Colonic mucosa (tissue), 4 donors: ENCODE measurements at regions not wholly inside any gene's neighbourhood (a gene's known extent, or its start where the extent isn't known, plus 50 kb on each side); places are given as distances from the start of the nearest gene placed in this dataset.

Experiments used
- DNase-seq: peaks from one replicate; pipeline ENCODE4 v3.0.0-alpha.2; 2020
- H3K27ac ChIP-seq: fragments of 200-600 bp; one replicate; pipeline ENCODE4 v1.8.0; 2021
- H3K27me3 ChIP-seq: fragments of 200-600 bp; one replicate; pipeline ENCODE4 v1.8.0; 2021
- H3K36me3 ChIP-seq: fragments of 200-600 bp; one replicate; pipeline ENCODE4 v1.8.0; 2021
- H3K4me1 ChIP-seq: fragments of 200-600 bp; one replicate; pipeline ENCODE4 v1.8.0; 2021; ENCODE audit warnings: mild to moderate bottlenecking
- H3K4me3 ChIP-seq: fragments of 200-600 bp; one replicate; pipeline ENCODE4 v1.8.0; 2021
- H3K9ac ChIP-seq, 2 donors: one replicate each; pipeline ENCODE4 v1.7.0; 2013; ENCODE audit warnings: control low read depth in 2 of 2, low read depth in 2 of 2, low read length in 2 of 2
- H3K9me3 ChIP-seq: fragments of 200-600 bp; one replicate; pipeline ENCODE4 v1.8.0; 2021
- CTCF ChIP-seq: fragments of 200-600 bp; IDR thresholded peaks from one replicate; pipeline ENCODE4 v1.8.0; 2022; ENCODE audit warnings: antibody characterized with exemption, mild to moderate bottlenecking
- intact Hi-C: fragments of 100-400 bp; cut with DNase I; formaldehyde crosslinking; loops from one replicate; pipeline ENCODE4 v1.14.1; 2022
- donor health status: healthy.
- donor health status: DM: no; HTN: no; CAD: no.
- donor health status: DM: no; HTN: no; CAD: no.

GRCh38 chr1:169022648-169023047 lies 83.8 kb upstream of the ATP1B1 start:
- Histone ChIP-seq H3K27ac (no peak overlapping the region), H3K27me3 (no peaks in the 10 kb centered on the region), H3K9me3 (no peaks in the 10 kb centered on the region), H3K4me1 (no peaks in the 10 kb centered on the region), H3K4me3 (no peak overlapping the region), H3K9ac (no peak overlapping the region), H3K36me3 (no peaks in the 10 kb centered on the region)
- TF ChIP-seq CTCF = no peak
- no peak for DNase-seq
- intact Hi-C loops = no loop called here

GRCh38 chr1:169024255-169024654 lies 82.2 kb upstream of the ATP1B1 start:
- intact Hi-C loops = no loop called here
- no peaks in the 10 kb centered on the region for H3K4me1 ChIP-seq
- H3K27me3 ChIP-seq = no peaks in the 10 kb centered on the region
- TF ChIP-seq CTCF = no peak
- no peaks in the 10 kb centered on the region for H3K9me3 ChIP-seq
- DNase-seq = no peak
- no peaks in the 10 kb centered on the region for H3K36me3 ChIP-seq
- no peak overlapping the region for H3K4me3 ChIP-seq
- no peak overlapping the region for H3K9ac ChIP-seq
- no peak overlapping the region for H3K27ac ChIP-seq

GRCh38 chr1:169024800-169025271 lies 81.7 kb upstream of the ATP1B1 start:
- Histone ChIP-seq H3K9me3 (no peaks in the 10 kb centered on the region), H3K27ac (no peak overlapping the region), H3K36me3 (no peaks in the 10 kb centered on the region), H3K4me1 (no peaks in the 10 kb centered on the region), H3K4me3 (no peak overlapping the region), H3K27me3 (no peaks in the 10 kb centered on the region), H3K9ac (no peak overlapping the region)
- no peak for DNase-seq
- TF ChIP-seq CTCF = no peak
- intact Hi-C loops = no loop called here

GRCh38 chr1:169025412-169025811 lies 81.1 kb upstream of the ATP1B1 start:
- DNase-seq = no peak
- H3K9me3 ChIP-seq = no peaks in the 10 kb centered on the region
- H3K36me3 ChIP-seq = no peaks in the 10 kb centered on the region
- TF ChIP-seq CTCF = no peak
- no peaks in the 10 kb centered on the region for H3K27me3 ChIP-seq
- intact Hi-C loops = no loop called here
- H3K27ac ChIP-seq = no peak overlapping the region
- H3K4me3 ChIP-seq = no peak overlapping the region
- no peaks in the 10 kb centered on the region for H3K4me1 ChIP-seq
- no peak overlapping the region for H3K9ac ChIP-seq

- Histone ChIP-seq H3K9ac (no peak overlapping the region), H3K4me3 (no peak overlapping the region), H3K36me3 (no peaks in the 10 kb centered on the region), H3K9me3 (no peaks in the 10 kb centered on the region), H3K27ac (no peak overlapping the region), H3K4me1 (no peaks in the 10 kb centered on the region), H3K27me3 (no peaks in the 10 kb centered on the region)
- no peak for TF ChIP-seq CTCF
- intact Hi-C loops = no loop called here
- DNase-seq = no peak
These were observed 78.7 kb upstream of the ATP1B1 start for GRCh38 chr1:169027607-169028320.
